ENCODE measurements at regions not wholly inside any gene's neighbourhood (a gene's known extent, or its start where the extent isn't known, plus 50 kb on each side); places are given as distances from the start of the nearest gene placed in this dataset.

DNA sequence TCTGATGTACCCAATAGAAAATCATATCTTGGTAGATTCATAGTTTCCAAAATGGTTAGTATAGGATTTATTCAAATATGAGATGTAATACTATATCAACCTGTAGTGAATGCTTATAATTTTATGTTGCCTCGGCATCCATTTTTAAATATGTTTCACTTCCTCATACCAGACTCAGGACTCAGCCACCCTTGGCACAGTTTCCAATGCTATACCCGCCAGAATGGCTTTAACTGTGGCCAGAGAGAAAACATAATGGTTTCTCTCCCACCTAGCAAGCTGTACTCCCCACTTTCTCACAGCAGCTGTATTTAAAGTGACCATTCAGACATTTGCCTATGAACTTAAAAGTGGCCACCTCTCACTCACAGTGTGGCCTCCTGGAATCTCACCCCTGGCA lies 466.6 kb upstream of the PABPC4L start:
- in situ Hi-C loops (cut with HindIII; ENCODE audit: low pct_ligation_motif_present, low sequenced_read_pairs) = no loop called here
- H3K27me3 ChIP-seq (replicated peaks) = no peaks in the 10 kb centered on the region
- no peak for DNase-seq
- H3K36me3 ChIP-seq (replicated peaks) = no peaks in the 10 kb centered on the region
- no peak overlapping the region for H3K27ac ChIP-seq
- TF ChIP-seq, protein P1, sequence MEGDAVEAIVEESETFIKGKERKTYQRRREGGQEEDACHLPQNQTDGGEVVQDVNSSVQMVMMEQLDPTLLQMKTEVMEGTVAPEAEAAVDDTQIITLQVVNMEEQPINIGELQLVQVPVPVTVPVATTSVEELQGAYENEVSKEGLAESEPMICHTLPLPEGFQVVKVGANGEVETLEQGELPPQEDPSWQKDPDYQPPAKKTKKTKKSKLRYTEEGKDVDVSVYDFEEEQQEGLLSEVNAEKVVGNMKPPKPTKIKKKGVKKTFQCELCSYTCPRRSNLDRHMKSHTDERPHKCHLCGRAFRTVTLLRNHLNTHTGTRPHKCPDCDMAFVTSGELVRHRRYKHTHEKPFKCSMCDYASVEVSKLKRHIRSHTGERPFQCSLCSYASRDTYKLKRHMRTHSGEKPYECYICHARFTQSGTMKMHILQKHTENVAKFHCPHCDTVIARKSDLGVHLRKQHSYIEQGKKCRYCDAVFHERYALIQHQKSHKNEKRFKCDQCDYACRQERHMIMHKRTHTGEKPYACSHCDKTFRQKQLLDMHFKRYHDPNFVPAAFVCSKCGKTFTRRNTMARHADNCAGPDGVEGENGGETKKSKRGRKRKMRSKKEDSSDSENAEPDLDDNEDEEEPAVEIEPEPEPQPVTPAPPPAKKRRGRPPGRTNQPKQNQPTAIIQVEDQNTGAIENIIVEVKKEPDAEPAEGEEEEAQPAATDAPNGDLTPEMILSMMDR (IDR thresholded peaks at IDR 0.05; ENCODE audit: low read depth, low read length, missing control alignments) = no peak
- no peak overlapping the region for H3K4me3 ChIP-seq (ENCODE audit: low read depth, low read length)

- in situ Hi-C loops (cut with HindIII; ENCODE audit: low pct_ligation_motif_present, low sequenced_read_pairs) = no loop called here
- DNase-seq = no peak
- TF ChIP-seq, protein P1 (IDR thresholded peaks at IDR 0.05; ENCODE audit: low read depth, low read length, missing control alignments) = no peak
- no peak overlapping the region for H3K4me3 ChIP-seq (ENCODE audit: low read depth, low read length)
- H3K27ac ChIP-seq = no peak overlapping the region
- no peaks in the 10 kb centered on the region for H3K36me3 ChIP-seq (replicated peaks)
- no peaks in the 10 kb centered on the region for H3K27me3 ChIP-seq (replicated peaks)
Observed at GRCh38 chr4:134666640-134667039, 465.1 kb upstream of the PABPC4L start.

GRCh38 chr4:134665429-134665828 lies 463.8 kb upstream of the PABPC4L start:
- Histone ChIP-seq H3K27ac (no peak overlapping the region), H3K4me3 (ENCODE audit: low read depth, low read length) (no peak overlapping the region), H3K36me3 (replicated peaks) (no peaks in the 10 kb centered on the region), H3K27me3 (replicated peaks) (no peaks in the 10 kb centered on the region)
- no peak for DNase-seq
- in situ Hi-C loops (cut with HindIII; ENCODE audit: low pct_ligation_motif_present, low sequenced_read_pairs) = no loop called here
- TF ChIP-seq, protein P1 (IDR thresholded peaks at IDR 0.05; ENCODE audit: low read depth, low read length, missing control alignments) = no peak

- Histone ChIP-seq H3K27me3 (replicated peaks) (no peaks in the 10 kb centered on the region), H3K27ac (no peak overlapping the region), H3K36me3 (replicated peaks) (no peaks in the 10 kb centered on the region), H3K4me3 (ENCODE audit: low read depth, low read length) (no peak overlapping the region)
- in situ Hi-C loops (cut with HindIII; ENCODE audit: low pct_ligation_motif_present, low sequenced_read_pairs) = no loop called here
- TF ChIP-seq, protein P1 (IDR thresholded peaks at IDR 0.05; ENCODE audit: low read depth, low read length, missing control alignments) = no peak
- no peak for DNase-seq
Observed at GRCh38 chr4:134663742-134664141, 462.2 kb upstream of the PABPC4L start.

DNA sequence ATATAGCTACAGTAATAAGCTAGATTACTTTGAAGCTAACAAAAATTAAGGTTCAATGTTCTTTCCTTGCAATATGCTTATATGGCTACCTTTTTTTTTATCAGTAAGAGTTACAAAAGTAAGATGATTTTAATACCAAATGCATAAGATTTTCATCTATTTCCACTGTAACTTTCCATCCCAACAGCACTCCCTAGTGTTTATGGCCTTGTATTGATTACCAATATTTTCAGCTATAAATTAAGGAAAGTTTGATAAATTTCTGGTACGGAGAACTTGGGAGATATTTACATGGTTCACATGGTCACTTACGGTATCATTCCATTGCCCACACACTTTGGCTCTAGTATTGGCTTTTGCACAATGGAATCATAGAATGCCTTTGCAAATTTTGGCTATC lies 448.9 kb upstream of the PABPC4L start:
- Histone ChIP-seq H3K4me3 (ENCODE audit: low read depth, low read length) (no peak overlapping the region), H3K27ac (no peak overlapping the region), H3K27me3 (replicated peaks) (no peaks in the 10 kb centered on the region), H3K36me3 (replicated peaks) (no peaks in the 10 kb centered on the region)
- no peak for DNase-seq
- TF ChIP-seq, protein P1 (IDR thresholded peaks at IDR 0.05; ENCODE audit: low read depth, low read length, missing control alignments) = no peak
- in situ Hi-C loops (cut with HindIII; ENCODE audit: low pct_ligation_motif_present, low sequenced_read_pairs) = no loop called here

DNA sequence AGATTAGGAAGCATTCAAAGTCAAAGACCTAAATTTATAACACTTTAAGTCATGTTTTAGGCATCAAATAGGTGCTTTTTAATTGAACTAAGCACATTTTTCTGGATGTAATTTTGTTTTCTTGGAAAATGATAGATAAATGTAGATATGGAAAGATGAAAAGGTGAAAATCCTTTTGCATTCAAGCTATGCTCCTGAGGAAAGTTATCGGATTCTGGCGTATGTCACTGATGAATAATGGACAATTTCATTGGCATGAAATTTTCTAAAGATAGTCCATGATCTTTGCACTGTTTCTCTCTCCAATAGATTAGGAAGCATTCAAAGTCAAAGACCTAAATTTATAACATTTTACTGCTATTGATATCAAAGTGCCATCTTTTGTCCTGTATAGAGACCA lies 444.2 kb upstream of the PABPC4L start:
- no peak for DNase-seq

More for the DNA sequence above, 444.2 kb upstream of the PABPC4L start:
- no peaks in the 10 kb centered on the region for H3K36me3 ChIP-seq (replicated peaks)
- no peaks in the 10 kb centered on the region for H3K27me3 ChIP-seq (replicated peaks)
- TF ChIP-seq, protein P1 (IDR thresholded peaks at IDR 0.05; ENCODE audit: low read depth, low read length, missing control alignments) = no peak
- no peak overlapping the region for H3K4me3 ChIP-seq (ENCODE audit: low read depth, low read length)
- in situ Hi-C loops (cut with HindIII; ENCODE audit: low pct_ligation_motif_present, low sequenced_read_pairs) = no loop called here
- H3K27ac ChIP-seq = no peak overlapping the region
